ENCODE measurements at regions not wholly inside any gene's neighbourhood (a gene's known extent, or its start where the extent isn't known, plus 50 kb on each side); places are given as distances from the start of the nearest gene placed in this dataset.

- Histone ChIP-seq H3K36me3 (no peaks in the 10 kb centered on the region), H3K27me3 (no peaks in the 10 kb centered on the region), H3K27ac (no peak overlapping the region), H3K4me3 (no peak overlapping the region), H3K9me3 (no peaks in the 10 kb centered on the region), H3K4me1 (no peaks in the 10 kb centered on the region)
- in situ Hi-C loops (cut with MboI; ENCODE audit: low pct_ligation_motif_present in 1 of 4, low pct_unique_long_range_greater_than_20kb in 1 of 4, low sequenced_read_pairs in 3 of 4): no loop called here
- DNase-seq: no peak
- intact Hi-C loops (cut with DNase I; ENCODE audit: low total_unique reads): no loop called here
- 77 to 88% methylated on average over 2 of the region's 2 CpGs for WGBS, 2 donors (ENCODE audit: low coverage in 1 of 2)
- TF ChIP-seq POLR2A (IDR thresholded peaks at IDR 0.05) (no peak), EP300 (IDR thresholded peaks at IDR 0.05; ENCODE audit: low read depth) (no peak), CTCF (IDR thresholded peaks at IDR 0.05) (no peak), POLR2AphosphoS5 (IDR thresholded peaks at IDR 0.05) (no peak)
These were observed 118.1 kb downstream of the MAT2B start for GRCh38 chr5:163623524-163623923.

DNA sequence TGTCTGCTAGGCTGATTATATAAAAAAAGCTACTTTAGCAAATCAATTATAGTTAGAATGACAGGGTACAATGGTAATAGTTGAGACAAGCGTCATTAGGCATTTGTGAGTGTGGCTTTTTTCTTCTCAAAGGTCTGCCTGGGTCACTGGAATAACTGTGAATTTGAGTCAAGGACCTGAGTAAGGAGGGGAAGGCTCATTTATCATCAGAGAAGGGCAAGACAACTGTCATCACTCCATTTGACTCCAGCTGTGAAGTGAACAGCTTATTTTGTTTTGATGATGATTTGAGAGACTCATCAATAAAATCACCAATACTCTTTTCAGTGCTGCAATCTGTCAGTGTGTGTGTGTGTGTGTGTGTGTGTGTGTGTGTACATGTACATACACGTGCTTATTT is 118.6 kb downstream of the MAT2B start:
- in situ Hi-C loops (cut with MboI; ENCODE audit: low pct_ligation_motif_present in 1 of 4, low pct_unique_long_range_greater_than_20kb in 1 of 4, low sequenced_read_pairs in 3 of 4): no loop called here
- H3K9me3 ChIP-seq: no peaks in the 10 kb centered on the region
- H3K27me3 ChIP-seq: no peaks in the 10 kb centered on the region
- 60 to 67% methylated on average over 1 to 2 of the region's 2 CpGs for WGBS, 2 donors (ENCODE audit: low coverage in 1 of 2)
- intact Hi-C loops (cut with DNase I; ENCODE audit: low total_unique reads): no loop called here
- no peak overlapping the region for H3K4me3 ChIP-seq
- no peak for TF ChIP-seq CTCF (IDR thresholded peaks at IDR 0.05)
- TF ChIP-seq EP300 (IDR thresholded peaks at IDR 0.05; ENCODE audit: low read depth): no peak
- no peak for TF ChIP-seq POLR2A (IDR thresholded peaks at IDR 0.05)
- TF ChIP-seq POLR2AphosphoS5 (IDR thresholded peaks at IDR 0.05): no peak
- no peaks in the 10 kb centered on the region for H3K36me3 ChIP-seq
- H3K4me1 ChIP-seq: no peaks in the 10 kb centered on the region
- no peak for DNase-seq
- no peak overlapping the region for H3K27ac ChIP-seq

- in situ Hi-C loops (cut with MboI; ENCODE audit: low pct_ligation_motif_present in 1 of 4, low pct_unique_long_range_greater_than_20kb in 1 of 4, low sequenced_read_pairs in 3 of 4) (no loop called here), intact Hi-C loops (cut with DNase I; ENCODE audit: low total_unique reads) (no loop called here)
- DNase-seq: no peak
- WGBS, 2 donors (ENCODE audit: low coverage in 1 of 2): 79 to 87% methylated on average over 5 of the region's 5 CpGs
- no peak overlapping the region for H3K4me3 ChIP-seq
- H3K27me3 ChIP-seq: no peaks in the 10 kb centered on the region
- H3K4me1 ChIP-seq: no peaks in the 10 kb centered on the region
- no peak overlapping the region for H3K27ac ChIP-seq
- H3K36me3 ChIP-seq: no peaks in the 10 kb centered on the region
- no peaks in the 10 kb centered on the region for H3K9me3 ChIP-seq
- TF ChIP-seq EP300 (IDR thresholded peaks at IDR 0.05; ENCODE audit: low read depth) (no peak), POLR2A (IDR thresholded peaks at IDR 0.05) (no peak), CTCF (IDR thresholded peaks at IDR 0.05) (no peak), POLR2AphosphoS5 (IDR thresholded peaks at IDR 0.05) (no peak)
These were observed 119.0 kb downstream of the MAT2B start for GRCh38 chr5:163624431-163624830.

DNA sequence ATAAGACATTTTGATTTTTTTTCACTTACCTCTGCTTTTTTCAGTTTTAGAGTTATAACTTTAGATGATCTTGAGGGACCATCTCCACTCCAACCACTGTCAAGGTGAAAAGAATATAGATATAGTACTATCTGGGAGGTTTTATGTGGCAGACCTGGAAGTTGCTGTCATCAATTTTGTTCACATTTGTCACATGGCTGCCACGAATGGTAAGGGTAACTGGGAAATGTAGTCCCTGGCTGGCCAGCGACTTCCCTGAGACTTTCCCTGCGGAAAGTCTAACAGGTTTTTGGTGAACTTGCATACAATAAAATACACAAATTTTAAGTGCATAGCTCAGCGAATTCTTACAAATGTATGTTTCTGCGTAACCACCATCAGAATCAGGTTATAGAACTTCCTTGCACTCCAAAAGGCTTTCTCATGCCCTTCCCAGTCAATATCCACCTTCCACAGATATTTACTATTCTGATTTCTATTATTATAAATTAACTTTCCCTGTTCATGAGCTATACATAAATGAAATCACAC is 121.5 kb downstream of the MAT2B start:
- intact Hi-C loops (cut with DNase I; ENCODE audit: low total_unique reads) (no loop called here), in situ Hi-C loops (cut with MboI; ENCODE audit: low pct_ligation_motif_present in 1 of 4, low pct_unique_long_range_greater_than_20kb in 1 of 4, low sequenced_read_pairs in 3 of 4) (no loop called here)
- 88 to 94% methylated on average over 5 of the region's 5 CpGs for WGBS, 2 donors (ENCODE audit: low coverage in 1 of 2)
- H3K4me1 ChIP-seq: no peaks in the 10 kb centered on the region
- TF ChIP-seq POLR2A (IDR thresholded peaks at IDR 0.05): no peak
- TF ChIP-seq EP300 (IDR thresholded peaks at IDR 0.05; ENCODE audit: low read depth): no peak
- no peak for TF ChIP-seq CTCF (IDR thresholded peaks at IDR 0.05)
- TF ChIP-seq POLR2AphosphoS5 (IDR thresholded peaks at IDR 0.05): no peak
- H3K9me3 ChIP-seq: no peaks in the 10 kb centered on the region
- no peak for DNase-seq
- no peak overlapping the region for H3K4me3 ChIP-seq
- no peaks in the 10 kb centered on the region for H3K36me3 ChIP-seq
- no peak overlapping the region for H3K27ac ChIP-seq
- H3K27me3 ChIP-seq: no peaks in the 10 kb centered on the region

Measured in transverse colon (tissue), 4 donors.